ENCODE measurements at regions not wholly inside any gene's neighbourhood (a gene's known extent, or its start where the extent isn't known, plus 50 kb on each side); places are given as distances from the start of the nearest gene placed in this dataset.

GRCh38 chr3:44109771-44110361 lies 131.8 kb upstream of the TOPAZ1 start:
- in situ Hi-C loops (cut with MboI; ENCODE audit: low sequenced_read_pairs in 4 of 4): no loop called here
- H3K4me1 ChIP-seq: no peaks in the 10 kb centered on the region
- intact Hi-C loops (cut with DNase I; ENCODE audit: low total_unique reads): no loop called here
- DNase-seq: no peak
- H3K27ac ChIP-seq: no peak overlapping the region
- H3K4me3 ChIP-seq: no peak overlapping the region
- peaks cover 0 to 10% (median 0%) of the 10 kb centered on the region in 3 donors for H3K27me3 ChIP-seq
- no peak for ATAC-seq
- H3K36me3 ChIP-seq: no peaks in the 10 kb centered on the region
- H3K9me3 ChIP-seq: no peaks in the 10 kb centered on the region
- TF ChIP-seq, protein P1, sequence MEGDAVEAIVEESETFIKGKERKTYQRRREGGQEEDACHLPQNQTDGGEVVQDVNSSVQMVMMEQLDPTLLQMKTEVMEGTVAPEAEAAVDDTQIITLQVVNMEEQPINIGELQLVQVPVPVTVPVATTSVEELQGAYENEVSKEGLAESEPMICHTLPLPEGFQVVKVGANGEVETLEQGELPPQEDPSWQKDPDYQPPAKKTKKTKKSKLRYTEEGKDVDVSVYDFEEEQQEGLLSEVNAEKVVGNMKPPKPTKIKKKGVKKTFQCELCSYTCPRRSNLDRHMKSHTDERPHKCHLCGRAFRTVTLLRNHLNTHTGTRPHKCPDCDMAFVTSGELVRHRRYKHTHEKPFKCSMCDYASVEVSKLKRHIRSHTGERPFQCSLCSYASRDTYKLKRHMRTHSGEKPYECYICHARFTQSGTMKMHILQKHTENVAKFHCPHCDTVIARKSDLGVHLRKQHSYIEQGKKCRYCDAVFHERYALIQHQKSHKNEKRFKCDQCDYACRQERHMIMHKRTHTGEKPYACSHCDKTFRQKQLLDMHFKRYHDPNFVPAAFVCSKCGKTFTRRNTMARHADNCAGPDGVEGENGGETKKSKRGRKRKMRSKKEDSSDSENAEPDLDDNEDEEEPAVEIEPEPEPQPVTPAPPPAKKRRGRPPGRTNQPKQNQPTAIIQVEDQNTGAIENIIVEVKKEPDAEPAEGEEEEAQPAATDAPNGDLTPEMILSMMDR (IDR thresholded peaks at IDR 0.05 in 4 of 5, conservative IDR thresholded peaks at IDR 0.05 in 1 of 5): no peak
- no peak for TF ChIP-seq POLR2A (IDR thresholded peaks at IDR 0.05)

- no peak for ATAC-seq
- in situ Hi-C loops (cut with MboI; ENCODE audit: low sequenced_read_pairs in 4 of 4) (no loop called here), intact Hi-C loops (cut with DNase I; ENCODE audit: low total_unique reads) (no loop called here)
These were observed 131.0 kb upstream of the TOPAZ1 start for GRCh38 chr3:44110648-44111047.

DNA sequence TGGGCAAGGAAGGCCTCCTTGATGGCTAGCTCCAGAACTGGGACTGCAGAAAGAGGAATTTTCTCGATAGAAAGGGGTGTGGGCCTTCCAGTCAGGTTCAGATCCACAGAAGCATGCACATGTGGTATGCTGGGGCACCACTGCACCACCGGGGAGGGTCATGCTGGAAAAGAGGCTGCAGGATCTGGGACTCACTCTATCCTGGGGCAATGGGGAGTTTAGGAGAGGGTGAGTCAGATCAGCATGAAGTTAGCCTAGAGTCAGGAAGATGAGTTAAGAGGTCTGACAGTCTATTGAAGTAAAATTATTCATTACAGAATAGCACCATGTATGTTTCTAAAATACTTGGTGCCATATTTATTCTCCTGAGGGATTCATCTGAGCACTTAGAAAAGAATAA lies 130.2 kb upstream of the TOPAZ1 start:
- Histone ChIP-seq H3K4me1 (no peaks in the 10 kb centered on the region), H3K9me3 (no peaks in the 10 kb centered on the region), H3K27me3 (peaks cover 0 to 6% (median 0%) of the 10 kb centered on the region in 3 donors), H3K27ac (no peak overlapping the region), H3K36me3 (no peaks in the 10 kb centered on the region), H3K4me3 (no peak overlapping the region)
- ATAC-seq (no peak), DNase-seq (no peak)
- intact Hi-C loops (cut with DNase I; ENCODE audit: low total_unique reads): no loop called here
- TF ChIP-seq, protein P1 (IDR thresholded peaks at IDR 0.05 in 4 of 5, conservative IDR thresholded peaks at IDR 0.05 in 1 of 5): no peak
- no peak for TF ChIP-seq POLR2A (IDR thresholded peaks at IDR 0.05)
- in situ Hi-C loops (cut with MboI; ENCODE audit: low sequenced_read_pairs in 4 of 4): no loop called here

More at GRCh38 chr3:44110648-44111047, 131.0 kb upstream of the TOPAZ1 start:
- DNase-seq: no peak
- H3K27me3 ChIP-seq: peaks cover 0 to 8% (median 0%) of the 10 kb centered on the region in 3 donors
- H3K4me3 ChIP-seq: no peak overlapping the region
- no peaks in the 10 kb centered on the region for H3K4me1 ChIP-seq
- TF ChIP-seq, protein P1 (IDR thresholded peaks at IDR 0.05 in 4 of 5, conservative IDR thresholded peaks at IDR 0.05 in 1 of 5): no peak
- TF ChIP-seq POLR2A (IDR thresholded peaks at IDR 0.05): no peak
- H3K36me3 ChIP-seq: no peaks in the 10 kb centered on the region
- no peaks in the 10 kb centered on the region for H3K9me3 ChIP-seq
- no peak overlapping the region for H3K27ac ChIP-seq

DNA sequence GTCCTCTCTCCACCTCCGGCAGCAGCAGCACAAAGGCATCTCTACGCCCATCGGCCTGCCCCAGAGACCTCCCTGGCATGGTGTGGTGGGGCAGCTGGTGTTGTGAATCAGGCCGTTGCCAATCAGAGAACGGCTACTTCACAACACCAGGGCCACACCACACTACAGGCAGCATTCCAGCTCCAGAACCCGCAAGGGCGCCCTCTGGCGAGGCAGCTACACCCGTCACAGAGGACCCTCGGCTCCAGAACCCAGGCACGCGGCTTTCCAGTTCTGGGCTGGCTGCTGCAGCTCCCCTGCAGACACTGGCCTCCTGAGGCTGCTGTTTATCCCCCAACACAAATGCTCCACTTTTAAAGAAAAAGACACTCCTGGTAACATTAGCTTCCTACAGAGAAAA lies 127.5 kb upstream of the TOPAZ1 start:
- Histone ChIP-seq H3K27me3 (no peaks in the 10 kb centered on the region), H3K27ac (no peak overlapping the region), H3K4me1 (no peaks in the 10 kb centered on the region), H3K36me3 (no peaks in the 10 kb centered on the region), H3K9me3 (no peaks in the 10 kb centered on the region), H3K4me3 (no peak overlapping the region)
- intact Hi-C loops (cut with DNase I; ENCODE audit: low total_unique reads): no loop called here
- TF ChIP-seq, protein P1 (IDR thresholded peaks at IDR 0.05 in 4 of 5, conservative IDR thresholded peaks at IDR 0.05 in 1 of 5): no peak
- TF ChIP-seq POLR2A (IDR thresholded peaks at IDR 0.05): no peak
- no peak for ATAC-seq
- no peak for DNase-seq
- in situ Hi-C loops (cut with MboI; ENCODE audit: low sequenced_read_pairs in 4 of 4): no loop called here

GRCh38 chr3:44117239-44117638 lies 124.4 kb upstream of the TOPAZ1 start:
- H3K36me3 ChIP-seq: no peaks in the 10 kb centered on the region
- H3K27me3 ChIP-seq: no peaks in the 10 kb centered on the region
- H3K4me1 ChIP-seq: no peaks in the 10 kb centered on the region

More at GRCh38 chr3:44117239-44117638, 124.4 kb upstream of the TOPAZ1 start:
- DNase-seq: no peak
- TF ChIP-seq, protein P1 (IDR thresholded peaks at IDR 0.05 in 4 of 5, conservative IDR thresholded peaks at IDR 0.05 in 1 of 5): no peak
- no peak for TF ChIP-seq POLR2A (IDR thresholded peaks at IDR 0.05)
- Histone ChIP-seq H3K9me3 (no peaks in the 10 kb centered on the region), H3K4me3 (no peak overlapping the region), H3K27ac (no peak overlapping the region)
- in situ Hi-C loops (cut with MboI; ENCODE audit: low sequenced_read_pairs in 4 of 4) (no loop called here), intact Hi-C loops (cut with DNase I; ENCODE audit: low total_unique reads) (no loop called here)
- ATAC-seq: no peak

All from gastrocnemius medialis (tissue), 4 donors.